Stimulated activated CD4-positive, alpha-beta T cell treated with anti-CD3 and anti-CD28 coated beads, Interleukin-4, amount 100 ng/mL, for 24 hours (primary cell): ENCODE measurements at regions not wholly inside any gene's neighbourhood (a gene's known extent, or its start where the extent isn't known, plus 50 kb on each side); places are given as distances from the start of the nearest gene placed in this dataset.

ENCODE experiments used
- DNase-seq: peaks from one replicate; pipeline ENCODE4 v3.0.0-alpha.2; 2020

DNA sequence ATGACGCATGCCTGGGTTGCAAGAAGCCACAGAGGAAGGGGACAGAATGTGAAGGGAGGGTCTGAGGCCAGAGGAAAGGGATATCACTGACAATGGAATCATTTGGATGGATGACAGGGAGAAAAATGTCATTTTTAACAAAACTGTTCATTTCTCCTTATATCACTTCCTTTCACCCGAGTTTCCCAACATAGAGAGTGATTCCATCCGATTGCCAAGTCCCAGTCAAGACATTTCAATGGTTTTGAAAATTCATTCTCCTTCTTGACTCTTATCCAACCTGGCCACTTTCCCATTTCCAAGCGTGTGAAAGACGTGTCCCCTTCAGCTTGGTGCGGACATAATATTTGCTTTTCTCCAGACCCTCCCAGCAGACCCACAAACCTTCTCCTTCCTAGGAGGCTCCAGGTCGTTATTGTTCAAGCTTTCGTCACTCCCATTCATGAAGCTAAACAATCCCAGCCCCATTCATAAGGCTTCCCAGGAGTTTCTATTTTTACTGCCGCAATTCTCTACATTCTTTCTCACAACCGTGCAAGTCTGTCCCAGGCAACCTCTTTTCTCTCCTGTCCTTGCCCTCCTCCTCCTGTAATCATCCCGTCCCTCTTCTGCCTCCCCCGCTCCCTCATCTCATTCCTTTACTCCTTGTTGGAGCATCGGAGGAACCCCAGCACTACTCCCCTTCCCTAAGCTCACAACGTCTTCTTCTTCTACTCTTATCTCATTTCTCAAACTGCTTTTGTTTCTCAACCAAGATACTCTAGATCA lies 301.3 kb upstream of the KLF6 start:
- DNase-seq: no peak

DNA sequence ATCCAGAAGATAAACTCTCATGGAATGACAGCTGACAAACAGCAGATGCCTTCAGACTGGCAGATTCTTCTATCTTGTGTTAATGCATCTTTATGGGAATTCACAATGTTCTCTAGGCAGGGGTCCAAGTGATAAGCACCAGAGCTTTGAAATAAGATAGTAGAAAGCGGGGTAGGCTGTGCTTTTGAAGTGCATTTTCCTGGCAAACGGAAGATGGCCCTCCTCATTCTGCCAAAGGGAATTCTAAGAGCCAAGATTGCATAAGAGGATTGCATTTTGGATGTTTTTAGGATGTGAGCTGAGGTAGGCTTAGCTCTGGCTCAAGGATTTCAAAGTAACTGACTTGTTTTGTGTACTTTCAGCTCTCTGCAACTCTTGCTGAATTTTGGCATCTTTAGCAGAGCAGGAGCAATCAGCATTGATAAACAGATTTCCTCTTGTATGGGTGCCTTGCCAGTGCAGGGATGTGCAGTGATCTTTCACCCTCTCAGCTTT lies 298.5 kb upstream of the KLF6 start:
- no peak for DNase-seq

DNA sequence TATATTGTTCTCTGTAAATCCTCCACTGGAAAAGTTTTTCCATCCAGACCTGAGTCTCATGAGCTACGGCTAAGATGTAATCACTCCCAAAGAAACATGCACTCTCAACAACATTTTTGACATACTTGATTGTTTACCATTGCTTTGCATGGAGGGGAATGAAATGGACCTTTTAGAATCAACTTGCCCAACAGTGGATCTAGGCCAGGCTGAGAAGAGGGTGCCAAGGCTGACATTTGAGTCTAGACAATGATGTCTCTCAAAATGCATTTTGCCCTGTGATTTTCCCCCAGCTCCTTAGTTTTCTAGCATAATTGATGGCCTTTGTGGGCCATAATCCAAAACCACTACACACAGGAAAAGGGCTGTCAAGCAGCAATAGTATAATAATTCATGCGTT lies 297.9 kb upstream of the KLF6 start:
- no peak for DNase-seq

DNA sequence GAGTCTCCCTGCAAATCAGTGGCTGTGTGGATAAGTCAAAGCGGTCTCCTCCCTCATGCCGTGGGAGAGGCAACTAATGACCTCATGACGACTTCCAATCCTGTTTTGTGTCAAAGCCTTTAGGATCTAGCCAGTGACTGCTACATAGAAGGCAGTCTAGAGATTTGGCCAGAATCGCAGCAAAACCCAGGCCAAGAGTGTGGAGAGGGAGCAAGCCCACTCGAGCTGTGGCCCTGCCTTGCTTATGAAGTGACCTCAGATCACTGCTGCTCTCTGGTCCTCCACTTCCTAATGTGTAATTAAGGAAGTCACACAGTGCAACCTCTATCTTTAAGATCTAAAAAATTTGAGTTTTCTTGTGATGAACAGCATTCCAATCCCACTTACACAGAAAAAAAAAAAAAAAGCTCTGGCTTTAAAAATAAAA lies 296.7 kb upstream of the KLF6 start:
- DNase-seq: no peak

DNA sequence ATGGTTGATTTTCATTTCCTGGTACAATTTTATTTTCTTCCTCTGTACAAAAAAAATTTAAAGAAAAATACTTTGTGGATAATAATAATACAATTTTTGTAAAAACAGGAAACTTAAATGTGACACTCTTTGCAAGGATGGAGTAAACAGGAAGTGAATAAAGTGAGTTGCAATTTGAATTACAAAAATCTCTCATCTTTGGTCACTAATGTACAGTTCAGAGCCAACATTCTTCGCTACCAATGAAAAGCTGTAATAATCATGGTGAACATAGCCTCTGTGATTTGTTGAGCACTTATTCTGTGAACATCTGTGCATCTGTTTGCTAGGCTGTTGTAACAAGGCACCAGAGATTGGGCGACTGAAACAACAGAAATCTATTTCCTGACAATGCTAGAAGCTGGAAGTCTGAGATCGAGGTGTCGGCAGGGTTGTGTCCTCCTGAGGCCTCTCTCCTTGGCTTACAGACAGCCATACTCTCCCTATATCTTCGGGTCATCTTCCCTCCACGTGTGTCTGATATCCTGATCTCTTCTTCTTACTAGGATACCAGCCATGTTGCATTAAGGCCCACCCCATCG lies 295.3 kb upstream of the KLF6 start:
- DNase-seq: no peak

DNA sequence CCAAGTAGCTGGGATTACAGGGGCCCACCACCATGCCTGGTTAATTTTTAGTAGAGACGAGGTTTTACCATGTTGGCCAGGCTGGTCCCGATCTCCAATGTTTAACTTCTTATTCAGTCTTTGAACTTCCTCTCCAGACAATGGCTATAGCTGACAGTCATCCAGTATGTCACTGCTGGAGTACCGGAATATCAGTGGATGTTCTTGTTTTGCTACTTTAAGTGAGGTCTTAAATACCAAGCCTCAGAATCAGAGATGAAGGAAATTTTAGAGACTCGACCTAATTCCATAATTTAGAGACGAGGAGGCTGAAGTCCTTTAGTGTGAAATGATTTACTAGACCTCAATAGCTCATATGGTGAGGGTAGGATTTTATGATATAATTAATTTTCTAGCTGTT lies 294.8 kb upstream of the KLF6 start:
- no peak for DNase-seq

DNA sequence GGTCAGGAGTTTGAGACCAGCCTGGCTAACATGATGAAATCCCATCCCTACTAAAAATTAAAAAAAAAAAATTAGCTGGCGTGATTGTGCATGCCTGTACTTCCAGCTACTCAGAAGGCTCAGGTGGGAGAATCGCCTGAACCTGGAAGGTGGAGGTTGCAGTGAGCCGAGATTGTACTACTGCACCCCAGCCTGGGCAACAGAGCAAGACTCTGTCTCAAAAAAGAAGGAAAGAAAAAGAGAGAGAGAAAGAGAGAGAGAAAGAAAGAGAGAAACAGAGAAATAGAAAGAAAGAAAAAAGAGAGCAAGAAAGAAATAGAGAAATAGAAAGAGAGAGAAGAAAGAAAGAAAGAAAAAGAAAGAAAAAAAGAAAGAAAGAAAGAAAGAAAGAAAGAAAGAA lies 292.8 kb upstream of the KLF6 start:
- no peak for DNase-seq

DNA sequence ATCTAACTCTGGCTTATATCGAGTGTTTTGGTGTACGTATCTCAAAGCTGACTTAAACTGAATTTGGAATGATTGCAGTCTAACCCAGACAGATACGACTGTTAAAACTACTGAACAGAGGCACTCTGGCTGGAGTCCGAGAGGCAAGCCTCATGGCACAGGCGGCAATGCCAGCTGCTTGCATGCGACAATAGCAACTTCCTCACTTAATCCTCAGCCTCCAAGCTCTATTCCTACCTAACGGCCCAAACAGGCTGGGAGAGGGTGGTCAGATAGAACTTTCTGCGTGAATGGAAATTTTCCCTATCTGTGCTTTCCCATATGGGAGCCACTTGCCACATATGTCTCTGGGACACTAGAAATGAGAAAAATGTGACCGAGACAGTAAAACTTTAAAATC lies 292.0 kb upstream of the KLF6 start:
- no peak for DNase-seq

DNA sequence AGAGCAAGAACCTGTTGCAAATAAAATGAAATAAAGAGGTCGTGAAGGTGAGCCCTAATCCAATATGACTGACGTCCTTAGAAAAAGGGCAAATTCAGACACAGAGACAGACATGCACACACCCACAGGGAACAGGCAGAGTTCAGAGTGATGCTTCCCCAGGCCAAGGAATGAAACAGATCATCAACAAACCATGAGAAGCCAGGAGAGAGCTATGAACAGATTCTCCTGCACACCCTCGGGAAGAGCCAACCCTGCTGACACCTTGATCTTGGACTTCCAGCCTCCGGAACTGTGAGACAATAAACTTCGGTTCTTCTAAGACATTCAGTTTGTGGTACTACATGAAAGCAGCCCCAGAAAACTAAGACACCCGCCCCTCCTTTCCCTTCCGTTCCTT lies 290.4 kb upstream of the KLF6 start:
- no peak for DNase-seq

DNA sequence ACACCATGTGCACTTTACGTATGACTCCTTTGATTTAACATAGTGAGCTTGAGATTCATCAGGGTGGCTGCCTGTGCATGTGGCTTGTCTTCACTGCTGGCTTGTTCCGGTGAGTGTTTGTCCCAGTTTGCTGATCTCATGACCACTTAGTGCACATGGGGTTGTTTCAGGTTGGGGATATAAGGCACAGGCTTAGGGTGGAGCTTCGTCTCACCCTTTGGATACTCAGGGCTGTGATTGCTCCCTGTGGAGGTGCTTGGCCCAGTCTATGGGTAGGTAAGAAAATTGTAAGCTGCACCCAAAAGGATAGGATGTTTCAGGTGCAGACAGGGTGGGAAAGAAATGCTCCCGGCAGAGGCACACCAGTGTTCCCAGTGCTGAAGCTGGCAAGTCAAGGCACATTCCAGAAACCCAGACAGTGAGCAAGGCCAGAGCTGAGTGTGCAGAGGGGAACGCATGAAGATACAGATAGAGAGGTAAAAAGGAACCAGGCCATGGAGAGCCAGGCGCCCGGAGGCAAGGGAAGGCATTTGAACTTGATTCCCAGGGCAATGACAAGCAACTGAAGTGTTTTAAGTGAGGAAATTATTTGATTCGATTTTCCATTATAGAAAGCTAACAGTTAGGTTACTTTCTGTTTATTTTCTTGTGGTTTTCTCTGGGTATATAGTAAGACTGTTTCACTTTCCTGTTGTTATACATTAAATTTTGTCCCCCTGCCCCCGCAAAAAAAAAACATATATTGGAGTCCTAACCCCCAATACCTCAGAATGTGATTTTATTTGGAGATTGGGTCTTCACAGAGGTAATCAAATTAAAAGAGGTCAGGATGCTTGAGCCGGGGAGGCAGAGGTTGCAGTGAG lies 289.8 kb upstream of the KLF6 start:
- no peak for DNase-seq

DNA sequence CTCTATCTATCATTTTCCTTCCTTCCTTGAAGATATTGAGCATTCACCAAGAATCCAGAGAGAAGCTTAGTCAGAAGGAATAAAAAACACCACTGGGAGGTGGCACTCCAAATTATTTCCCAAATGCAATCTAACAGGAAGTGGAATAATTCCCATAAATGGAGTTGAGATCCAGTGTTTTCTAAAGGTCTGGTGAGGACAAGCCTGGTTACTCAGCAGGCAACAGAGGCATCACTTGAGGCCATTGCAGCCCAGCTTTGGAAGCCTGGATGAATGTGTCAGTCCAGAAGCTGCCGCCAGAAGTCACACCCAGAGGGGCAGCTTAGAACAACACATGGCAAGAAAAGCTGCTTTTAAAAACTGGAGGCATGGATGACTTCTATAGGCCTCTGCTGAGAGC lies 288.9 kb upstream of the KLF6 start:
- DNase-seq: no peak

DNA sequence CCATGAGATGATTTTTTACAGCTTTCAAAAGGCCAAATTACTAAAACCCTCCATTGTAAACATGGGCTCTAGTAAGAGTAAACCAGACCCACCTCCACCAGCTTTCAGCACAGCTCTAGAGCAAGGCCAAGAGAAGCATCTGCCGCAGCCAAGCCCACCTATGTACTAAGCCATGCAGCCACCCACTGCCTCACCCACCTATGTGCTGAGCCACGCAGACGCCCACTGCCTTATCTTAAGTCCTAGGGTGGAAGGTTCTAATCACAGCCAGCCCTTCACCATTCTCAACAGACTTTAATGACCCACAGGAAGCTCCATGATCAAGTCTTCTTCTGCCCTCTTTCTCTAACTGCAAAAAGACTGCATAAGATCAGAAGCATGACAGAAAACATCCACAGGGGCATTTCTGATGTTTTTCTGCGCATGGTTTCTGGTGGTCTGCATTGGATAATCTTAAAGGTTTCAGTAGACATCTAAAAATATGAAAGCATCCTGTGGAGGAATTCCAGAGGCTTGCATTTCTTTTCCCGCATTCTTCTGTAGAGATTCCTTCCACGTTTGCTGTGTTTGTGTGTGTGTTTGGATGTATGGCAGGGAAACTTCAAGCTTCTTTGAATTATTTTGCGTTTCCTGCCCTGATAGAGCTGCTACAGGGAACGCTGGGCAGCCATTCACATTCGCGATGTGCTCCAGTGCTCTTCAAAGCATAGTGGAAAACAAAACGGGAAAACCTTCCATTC lies 286.1 kb upstream of the KLF6 start:
- DNase-seq: no peak

DNA sequence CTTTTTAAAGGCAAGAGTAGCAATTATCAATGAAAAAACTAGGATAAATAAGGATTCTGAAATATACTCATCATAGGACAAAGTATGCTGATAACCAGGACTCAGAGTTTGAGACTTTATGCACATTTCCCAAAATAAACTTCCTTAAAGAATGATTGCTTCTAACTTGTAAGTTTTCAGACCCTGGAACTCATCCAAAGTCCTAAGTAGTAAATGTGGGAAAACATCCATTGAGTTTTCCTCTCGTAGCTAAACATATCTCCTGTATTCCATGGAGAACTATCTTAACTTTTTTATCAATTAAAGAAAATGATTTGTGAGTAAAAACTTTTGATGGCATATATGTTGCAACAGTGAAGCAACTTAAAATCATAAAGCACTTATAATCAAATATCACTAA lies 285.2 kb upstream of the KLF6 start:
- DNase-seq: no peak

DNA sequence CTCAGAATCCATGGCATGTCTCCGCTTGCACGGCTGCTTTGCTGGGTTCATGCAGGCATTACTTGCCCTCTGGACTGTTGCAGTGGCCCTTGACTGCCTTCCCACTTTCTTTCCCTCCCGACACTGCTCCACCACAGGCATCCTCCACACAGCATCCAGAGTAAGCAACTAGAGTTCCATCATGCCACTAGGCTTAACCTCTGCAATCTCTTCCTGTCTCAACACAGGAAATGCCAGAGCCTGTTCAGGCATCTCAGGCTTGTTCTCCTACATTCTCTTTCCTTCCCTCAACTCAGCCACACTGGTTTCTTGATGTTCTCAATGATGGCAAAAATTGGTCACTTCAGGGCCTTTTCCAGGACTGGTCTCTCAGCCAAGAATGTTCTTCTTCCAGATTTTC lies 284.5 kb upstream of the KLF6 start:
- no peak for DNase-seq

DNA sequence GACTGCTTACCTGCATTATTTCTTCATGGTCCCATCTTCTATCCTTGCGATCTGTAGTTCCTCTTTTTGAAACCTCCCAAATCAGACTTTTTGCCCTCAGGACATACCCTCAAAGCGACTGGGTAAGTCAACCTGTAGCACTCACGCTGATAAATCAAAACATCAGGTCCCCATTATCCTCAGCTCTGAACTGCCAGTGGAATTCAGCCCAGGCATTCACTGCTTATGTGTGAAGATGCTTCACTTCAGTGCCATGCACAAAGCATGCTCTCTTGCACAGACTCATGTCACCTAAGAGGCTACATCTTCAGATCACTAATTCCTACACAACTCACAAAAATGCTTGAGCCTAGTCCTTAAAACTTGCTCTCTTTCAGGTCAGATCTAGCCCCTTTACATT lies 283.6 kb upstream of the KLF6 start:
- no peak for DNase-seq

DNA sequence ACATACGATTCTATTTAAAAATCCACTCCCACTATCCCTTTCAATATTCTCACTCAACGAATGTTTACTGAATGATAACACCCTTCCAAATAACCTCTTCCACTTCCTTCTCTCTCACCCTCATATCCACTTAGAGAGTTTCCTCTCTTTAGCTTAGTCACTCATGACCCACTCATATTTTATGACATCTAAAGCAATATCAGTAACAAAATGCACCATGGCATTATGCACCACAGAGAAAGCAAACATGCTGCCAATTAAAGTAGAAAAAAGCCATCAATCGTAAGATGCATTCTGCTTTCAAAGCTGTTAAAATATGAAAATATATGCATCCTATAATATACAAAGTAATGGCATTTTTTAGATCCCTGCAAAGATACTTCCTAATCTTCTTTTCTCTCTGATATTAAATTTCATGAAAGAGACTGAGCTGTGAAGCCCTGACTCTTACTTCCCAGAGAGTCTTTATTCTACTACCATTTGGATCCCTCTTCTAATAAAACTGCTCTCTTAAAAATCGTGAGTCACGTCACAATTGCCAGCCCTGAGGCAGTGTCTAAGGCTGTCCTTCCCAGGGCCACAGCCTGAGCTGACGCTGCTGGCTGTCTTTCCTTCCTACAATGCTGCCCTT lies 283.0 kb upstream of the KLF6 start:
- DNase-seq: no peak

DNA sequence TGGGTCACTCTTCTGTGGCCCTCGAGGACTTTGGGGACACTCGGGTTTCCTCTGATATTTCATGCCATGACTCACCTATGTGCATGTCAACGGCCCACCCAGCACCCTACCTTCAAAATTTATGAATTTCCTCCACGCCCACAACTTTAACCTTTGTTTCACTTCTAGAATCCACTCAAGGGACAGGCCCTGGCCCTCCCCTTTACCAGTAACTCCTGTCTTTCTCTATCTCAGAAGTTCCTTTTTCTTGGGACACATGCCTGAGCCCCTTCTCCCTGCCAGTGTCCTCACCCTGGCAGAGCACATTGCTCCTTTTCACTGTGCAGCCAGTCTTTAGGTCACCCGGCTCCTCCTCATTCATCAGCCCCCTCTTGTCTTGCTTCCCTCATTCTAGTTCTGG lies 282.5 kb upstream of the KLF6 start:
- DNase-seq: peak; percentile 32

DNA sequence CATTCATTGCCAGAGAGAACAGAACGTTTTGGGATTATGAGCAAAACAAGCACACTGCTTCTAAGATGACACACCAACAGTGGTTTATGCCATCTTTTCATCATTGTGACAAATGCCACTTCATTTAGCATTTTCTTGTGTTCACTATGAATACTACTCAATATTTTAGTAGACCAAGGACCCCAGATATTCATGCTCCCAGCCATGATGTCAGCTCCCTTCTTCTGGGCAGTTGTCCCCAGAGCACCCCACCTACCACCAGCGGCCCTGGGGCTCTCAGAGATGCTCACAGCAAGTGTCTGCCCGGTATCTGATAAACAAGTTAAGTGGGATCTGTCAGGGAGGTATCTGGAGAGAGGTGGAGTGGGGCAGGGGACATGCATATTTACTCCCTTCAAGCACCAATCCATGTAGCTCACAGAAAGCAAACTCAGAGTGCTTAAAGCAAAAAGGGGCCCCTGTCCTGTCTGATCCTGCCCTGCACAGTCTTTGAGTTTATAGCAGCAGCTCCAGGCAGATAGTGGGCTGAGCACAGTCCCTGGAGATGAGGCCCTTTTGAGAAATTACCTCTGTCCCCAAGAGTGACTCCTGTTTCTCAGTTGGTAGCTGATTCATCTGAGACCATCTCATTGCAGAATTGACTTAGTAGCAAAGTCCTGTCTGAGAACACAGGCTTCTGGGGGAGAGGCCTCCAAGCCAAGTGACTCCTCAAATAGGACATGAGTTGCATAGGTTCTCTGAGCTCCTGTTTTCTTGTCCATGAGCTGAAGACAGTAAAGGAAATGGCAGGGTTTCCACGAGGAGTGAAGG lies 281.8 kb upstream of the KLF6 start:
- peak; percentile 12 for DNase-seq

DNA sequence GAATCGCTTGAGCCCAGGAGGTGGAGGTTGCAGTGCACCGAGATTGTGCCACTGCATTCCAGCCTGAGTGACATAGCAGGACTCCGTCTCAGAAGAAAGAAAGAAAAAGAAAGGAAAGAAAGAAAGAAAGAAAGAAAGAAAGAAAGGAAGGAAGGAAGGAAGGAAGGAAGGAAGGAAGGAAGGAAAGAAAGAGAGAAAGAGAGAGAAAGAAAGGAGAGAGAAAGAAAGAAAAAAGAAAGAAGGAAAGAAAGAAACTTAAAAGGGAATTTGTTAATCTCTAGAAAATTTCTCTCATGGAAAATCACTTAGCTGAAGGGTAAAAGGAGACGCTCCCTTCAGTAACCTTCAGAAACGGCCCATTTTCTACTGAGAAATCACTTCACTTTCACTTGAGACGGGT lies 279.5 kb upstream of the KLF6 start:
- no peak for DNase-seq

DNA sequence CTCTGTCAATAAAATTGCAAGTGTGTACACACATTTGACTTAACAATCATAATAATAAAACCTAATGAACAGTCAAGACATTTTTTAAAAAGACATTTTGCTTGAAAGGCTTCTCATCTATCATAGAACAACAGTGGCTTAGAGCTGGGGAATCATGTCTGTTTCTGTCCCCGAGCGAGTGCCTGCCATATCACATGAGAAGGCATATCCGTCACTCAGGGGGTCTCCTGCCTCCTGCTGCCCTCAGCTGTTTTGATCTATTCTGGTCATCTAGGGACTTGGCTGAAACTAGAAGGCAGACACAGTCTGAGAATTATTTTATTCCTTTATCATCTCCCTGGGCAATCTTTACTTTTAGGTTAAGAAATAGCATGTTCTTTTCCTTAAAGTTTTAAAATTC lies 278.7 kb upstream of the KLF6 start:
- no peak for DNase-seq

DNA sequence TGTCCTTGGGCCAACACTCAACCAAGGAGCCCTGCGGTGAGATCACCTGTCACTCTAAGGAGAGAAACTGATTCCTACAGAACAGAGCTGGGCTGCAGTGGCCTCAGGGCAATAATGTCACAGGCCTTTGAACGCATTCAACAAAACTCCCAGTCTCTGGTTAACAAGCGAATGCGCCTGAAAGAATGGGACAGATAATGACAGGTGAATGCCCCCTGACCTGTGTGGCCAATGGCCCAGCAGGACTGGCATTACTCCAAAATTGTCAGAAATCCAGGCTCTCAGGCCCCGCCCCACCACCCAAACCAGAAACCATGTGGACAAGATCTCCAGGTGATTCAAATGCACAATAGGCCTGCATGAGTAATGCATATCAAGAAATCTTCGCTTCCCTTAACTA lies 277.7 kb upstream of the KLF6 start:
- DNase-seq: no peak

DNA sequence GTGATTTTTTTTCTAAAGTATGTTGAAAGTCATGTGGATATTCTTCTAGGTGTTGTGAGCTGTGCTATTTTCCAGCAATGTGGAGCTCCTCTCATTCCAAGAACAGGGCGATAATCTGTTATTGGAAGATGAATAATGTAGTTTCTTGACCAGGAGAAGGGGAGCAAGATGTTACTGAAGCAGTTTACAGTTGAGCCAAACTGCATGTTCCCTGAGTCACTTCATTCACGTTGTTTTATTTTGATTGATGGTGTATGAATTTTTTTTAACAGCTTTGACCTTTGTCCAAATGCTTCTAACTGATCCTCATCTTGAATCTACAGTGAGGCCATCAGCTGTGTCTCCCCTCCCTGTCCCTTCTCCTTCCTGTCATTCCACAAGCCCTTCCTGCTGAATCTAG lies 277.1 kb upstream of the KLF6 start:
- DNase-seq: no peak
